ENCODE measurements at regions not wholly inside any gene's neighbourhood (a gene's known extent, or its start where the extent isn't known, plus 50 kb on each side); places are given as distances from the start of the nearest gene placed in this dataset.

DNA sequence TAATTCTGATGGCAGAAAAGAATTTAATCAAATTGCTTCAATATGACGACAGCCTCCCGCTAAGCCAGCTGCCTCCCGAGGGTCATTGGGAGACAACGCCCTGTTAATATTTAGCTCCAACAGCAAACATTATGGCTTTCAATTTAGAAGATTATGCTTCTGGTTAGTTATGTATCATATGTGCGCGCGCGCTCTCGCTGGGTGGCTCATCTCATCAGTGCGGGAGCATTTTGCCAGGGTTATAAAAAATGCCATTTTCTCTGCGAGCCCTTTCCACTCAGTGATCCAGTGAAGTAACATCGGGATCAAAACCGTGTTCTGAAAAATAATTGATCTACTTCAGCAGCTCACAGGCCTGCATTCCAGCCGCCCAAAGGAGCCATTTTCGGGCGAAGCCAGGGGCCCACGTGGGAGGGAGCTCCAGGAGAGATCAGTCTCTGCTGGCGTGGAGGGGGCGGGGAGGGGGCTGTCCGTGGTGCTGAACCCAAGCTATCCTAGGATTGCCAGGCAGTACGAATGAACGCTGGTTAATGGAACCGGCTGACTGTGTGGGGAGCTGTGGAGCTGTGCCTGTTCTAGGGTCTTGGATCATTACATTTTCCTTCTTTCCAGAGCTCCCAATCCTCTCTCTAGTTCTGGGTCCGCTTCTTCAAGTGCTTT is 219.1 kb upstream of the ZC3H12A start:
- TF ChIP-seq TAF1 (IDR thresholded peaks at IDR 0.05; ENCODE audit: borderline replicate concordance, low read depth, low read length) (no peak), POLR2A (IDR thresholded peaks at IDR 0.05; ENCODE audit: low read depth, low read length) (no peak), POLR2AphosphoS5 (IDR thresholded peaks at IDR 0.05; ENCODE audit: low read depth, low read length) (no peak)
